ENCODE measurements at regions not wholly inside any gene's neighbourhood (a gene's known extent, or its start where the extent isn't known, plus 50 kb on each side); places are given as distances from the start of the nearest gene placed in this dataset.

DNA sequence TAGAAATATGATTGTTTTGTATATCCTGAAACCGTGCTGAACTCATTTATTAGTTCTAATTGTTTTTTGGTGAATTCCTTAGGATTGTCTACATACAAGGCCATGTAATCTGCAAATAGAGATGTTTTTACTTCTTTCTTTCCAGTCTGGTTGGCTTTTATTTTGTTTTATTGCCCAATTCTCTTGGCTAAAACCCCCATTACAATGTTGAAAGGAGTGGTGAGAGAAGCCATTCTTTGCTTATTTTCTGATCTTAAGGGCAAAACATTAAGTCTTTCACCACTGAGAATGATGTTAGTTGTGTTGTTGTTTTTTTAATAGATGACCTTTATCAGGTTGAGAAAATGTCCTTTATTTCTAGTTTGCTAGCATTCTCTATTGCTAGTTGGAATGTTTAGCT, 157.3 kb downstream of the NTMT2 start:
- TF ChIP-seq PRPF4 (IDR thresholded peaks at IDR 0.05; ENCODE audit: insufficient read depth, low read depth, low read length, poor library complexity, severe bottlenecking) (no peak), GABPA (tag; conservative IDR thresholded peaks at IDR 0.05; ENCODE audit: low read depth) (no peak), MEIS2 (IDR thresholded peaks at IDR 0.05; ENCODE audit: partially characterized antibody) (no peak), POLR2A (conservative IDR thresholded peaks at IDR 0.05) (no peak)
- TF ChIP-seq, protein P1, sequence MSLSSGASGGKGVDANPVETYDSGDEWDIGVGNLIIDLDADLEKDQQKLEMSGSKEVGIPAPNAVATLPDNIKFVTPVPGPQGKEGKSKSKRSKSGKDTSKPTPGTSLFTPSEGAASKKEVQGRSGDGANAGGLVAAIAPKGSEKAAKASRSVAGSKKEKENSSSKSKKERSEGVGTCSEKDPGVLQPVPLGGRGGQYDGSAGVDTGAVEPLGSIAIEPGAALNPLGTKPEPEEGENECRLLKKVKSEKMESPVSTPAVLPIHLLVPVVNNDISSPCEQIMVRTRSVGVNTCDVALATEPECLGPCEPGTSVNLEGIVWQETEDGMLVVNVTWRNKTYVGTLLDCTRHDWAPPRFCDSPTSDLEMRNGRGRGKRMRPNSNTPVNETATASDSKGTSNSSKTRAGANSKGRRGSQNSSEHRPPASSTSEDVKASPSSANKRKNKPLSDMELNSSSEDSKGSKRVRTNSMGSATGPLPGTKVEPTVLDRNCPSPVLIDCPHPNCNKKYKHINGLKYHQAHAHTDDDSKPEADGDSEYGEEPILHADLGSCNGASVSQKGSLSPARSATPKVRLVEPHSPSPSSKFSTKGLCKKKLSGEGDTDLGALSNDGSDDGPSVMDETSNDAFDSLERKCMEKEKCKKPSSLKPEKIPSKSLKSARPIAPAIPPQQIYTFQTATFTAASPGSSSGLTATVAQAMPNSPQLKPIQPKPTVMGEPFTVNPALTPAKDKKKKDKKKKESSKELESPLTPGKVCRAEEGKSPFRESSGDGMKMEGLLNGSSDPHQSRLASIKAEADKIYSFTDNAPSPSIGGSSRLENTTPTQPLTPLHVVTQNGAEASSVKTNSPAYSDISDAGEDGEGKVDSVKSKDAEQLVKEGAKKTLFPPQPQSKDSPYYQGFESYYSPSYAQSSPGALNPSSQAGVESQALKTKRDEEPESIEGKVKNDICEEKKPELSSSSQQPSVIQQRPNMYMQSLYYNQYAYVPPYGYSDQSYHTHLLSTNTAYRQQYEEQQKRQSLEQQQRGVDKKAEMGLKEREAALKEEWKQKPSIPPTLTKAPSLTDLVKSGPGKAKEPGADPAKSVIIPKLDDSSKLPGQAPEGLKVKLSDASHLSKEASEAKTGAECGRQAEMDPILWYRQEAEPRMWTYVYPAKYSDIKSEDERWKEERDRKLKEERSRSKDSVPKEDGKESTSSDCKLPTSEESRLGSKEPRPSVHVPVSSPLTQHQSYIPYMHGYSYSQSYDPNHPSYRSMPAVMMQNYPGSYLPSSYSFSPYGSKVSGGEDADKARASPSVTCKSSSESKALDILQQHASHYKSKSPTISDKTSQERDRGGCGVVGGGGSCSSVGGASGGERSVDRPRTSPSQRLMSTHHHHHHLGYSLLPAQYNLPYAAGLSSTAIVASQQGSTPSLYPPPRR (CRISPR knock-in tag; IDR thresholded peaks at IDR 0.05; ENCODE audit: borderline replicate concordance): no peak
